HG03520 (cell line): ENCODE measurements at regions not wholly inside any gene's neighbourhood (a gene's known extent, or its start where the extent isn't known, plus 50 kb on each side); places are given as distances from the start of the nearest gene placed in this dataset.

Source experiments
- ATAC-seq: cut with Tn5 transposase; IDR thresholded peaks from one replicate; pipeline ENCODE4 v1.9.1; 2021; ENCODE audit warnings: mild to moderate bottlenecking, moderate library complexity; ENCODE audit not compliant: unreplicated experiment

- ATAC-seq = no peak
Observed at GRCh38 chr3:88535563-88535962, 385.8 kb downstream of the C3orf38 start.

DNA sequence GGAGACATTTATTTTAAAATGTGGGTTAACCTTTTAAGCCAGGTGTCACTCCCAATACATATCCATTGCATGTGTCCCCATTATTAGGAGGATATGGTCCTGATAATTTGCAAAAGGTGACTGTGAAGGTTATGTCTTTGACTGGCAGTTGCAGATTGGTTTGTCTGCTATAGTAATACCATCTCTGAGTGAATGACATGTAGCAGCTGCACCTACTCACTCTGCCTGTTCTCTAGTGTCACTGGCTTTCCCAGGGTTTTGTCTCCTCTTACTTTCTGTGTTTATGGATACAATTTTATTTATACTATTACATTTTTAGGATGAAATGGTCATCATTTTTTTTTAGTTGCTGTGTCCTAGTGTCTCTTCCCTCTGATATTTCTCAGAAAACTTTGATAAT lies 393.2 kb downstream of the C3orf38 start:
- no peak for ATAC-seq

DNA sequence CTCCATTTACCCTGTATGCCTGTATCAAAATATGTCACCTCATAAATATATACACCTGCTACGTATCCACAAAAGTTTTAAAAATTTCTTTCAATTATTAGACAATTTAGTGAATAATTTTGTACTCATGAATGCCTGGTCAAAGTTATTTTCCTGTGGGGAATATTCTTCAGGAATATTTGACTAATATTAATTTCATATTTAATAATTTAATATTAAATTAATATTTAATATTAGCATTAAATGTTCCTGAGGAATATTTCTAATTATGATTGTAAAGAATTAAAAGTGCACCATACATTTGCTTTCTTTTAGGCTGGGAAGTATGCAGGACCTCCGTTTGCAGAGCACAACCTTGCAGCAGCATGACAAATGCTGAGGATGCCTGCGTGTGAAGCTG lies 422.7 kb downstream of the C3orf38 start:
- no peak for ATAC-seq

- ATAC-seq = no peak
Observed at GRCh38 chr3:88573472-88573871, 423.7 kb downstream of the C3orf38 start.

GRCh38 chr3:88574146-88574545 lies 424.4 kb downstream of the C3orf38 start:
- no peak for ATAC-seq

- no peak for ATAC-seq
Observed at GRCh38 chr3:88584451-88584850, 434.7 kb downstream of the C3orf38 start.

DNA sequence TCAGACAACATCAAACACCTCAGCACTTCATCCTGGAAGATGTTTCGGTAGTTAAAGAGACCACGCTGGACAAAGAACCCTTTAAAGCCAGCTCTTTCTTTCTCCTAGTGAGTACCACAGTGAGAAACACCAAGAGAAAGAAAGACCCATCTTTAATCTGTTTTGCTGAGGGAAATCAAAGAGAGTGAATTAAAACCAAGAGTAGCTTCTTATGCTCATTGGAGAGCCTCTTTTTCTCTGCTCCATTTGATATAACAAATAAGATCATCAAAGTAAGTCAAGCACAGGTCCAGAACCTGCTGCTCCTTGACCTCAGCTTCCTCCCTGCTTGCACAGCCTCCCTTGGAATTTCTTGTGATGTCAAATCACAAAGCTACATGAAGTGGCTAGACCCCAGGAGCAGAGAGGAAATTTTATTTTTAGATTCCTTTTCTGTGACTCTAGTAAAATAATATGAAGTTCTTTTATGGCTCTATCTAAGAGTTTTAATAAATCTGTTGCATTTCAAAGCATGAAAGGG lies 436.4 kb downstream of the C3orf38 start:
- no peak for ATAC-seq

GRCh38 chr3:88589138-88589537 lies 439.4 kb downstream of the C3orf38 start:
- no peak for ATAC-seq

DNA sequence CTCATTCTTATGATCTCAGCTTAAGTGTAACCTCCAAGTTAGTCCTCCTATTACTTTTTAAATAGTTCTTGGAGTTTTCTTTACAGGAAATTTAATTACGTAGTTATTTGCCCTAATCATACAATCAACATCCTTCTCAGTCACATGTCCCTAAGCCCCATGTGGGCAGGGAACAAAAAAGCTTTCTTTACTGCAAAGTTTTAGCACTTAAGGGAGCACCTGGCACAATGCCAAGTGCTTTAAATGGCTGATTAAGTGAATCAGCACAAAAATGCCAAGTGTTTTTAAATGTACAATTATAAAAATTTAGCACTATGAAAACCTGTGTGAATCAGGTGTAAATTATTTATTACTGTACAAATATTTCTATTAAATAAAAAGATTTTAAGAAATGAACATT lies 445.3 kb downstream of the C3orf38 start:
- no peak for ATAC-seq

GRCh38 chr3:88596451-88596850 lies 446.7 kb downstream of the C3orf38 start:
- ATAC-seq = no peak

- no peak for ATAC-seq
Observed at GRCh38 chr3:88610820-88611219, 461.1 kb downstream of the C3orf38 start.

DNA sequence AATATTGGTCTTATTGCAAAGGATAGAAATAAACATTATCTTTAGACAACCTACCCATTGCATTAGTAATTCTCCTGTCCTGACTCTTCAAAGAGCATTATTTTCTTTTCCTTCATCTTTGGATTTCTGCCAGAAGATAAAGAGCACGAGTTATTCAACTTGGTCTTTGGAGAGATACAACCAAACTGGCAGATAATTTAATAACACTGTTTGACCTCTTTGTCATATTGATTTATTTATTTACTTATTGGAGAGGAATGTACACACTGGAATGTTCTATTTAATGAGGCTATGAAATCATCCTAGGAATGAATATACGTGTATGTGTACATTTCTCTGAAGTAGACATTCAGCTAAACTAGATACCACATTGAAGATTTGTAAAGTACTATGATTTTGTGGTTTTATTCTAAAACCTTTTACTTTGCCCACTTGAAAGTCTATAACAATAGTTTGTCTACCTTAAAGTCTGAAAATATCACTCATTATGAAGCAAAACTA lies 462.1 kb downstream of the C3orf38 start:
- ATAC-seq = no peak

GRCh38 chr3:88616413-88616812 lies 466.7 kb downstream of the C3orf38 start:
- ATAC-seq = no peak

GRCh38 chr3:88617283-88617682 lies 467.5 kb downstream of the C3orf38 start:
- no peak for ATAC-seq

GRCh38 chr3:88618021-88618645 lies 468.4 kb downstream of the C3orf38 start:
- no peak for ATAC-seq

DNA sequence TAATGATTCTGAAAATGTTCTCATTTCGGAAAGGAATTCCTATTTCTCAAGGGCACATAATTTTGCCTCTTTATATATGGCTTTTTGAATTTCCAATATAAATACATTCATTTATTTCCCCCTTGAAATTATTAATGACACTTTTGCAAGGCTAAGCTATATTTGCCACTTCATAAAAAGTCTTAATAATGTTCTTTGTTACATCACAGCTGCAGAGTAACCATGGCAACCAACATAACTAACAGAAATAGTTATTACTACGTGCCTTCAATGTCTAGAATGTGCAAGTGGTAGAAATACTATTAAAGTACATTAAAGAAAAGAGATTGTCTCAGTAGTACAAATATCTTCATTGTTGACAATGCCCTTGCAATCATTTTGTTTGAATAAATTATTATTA lies 471.8 kb downstream of the C3orf38 start:
- no peak for ATAC-seq

- ATAC-seq = no peak
Observed at GRCh38 chr3:88623709-88624108, 473.9 kb downstream of the C3orf38 start.

DNA sequence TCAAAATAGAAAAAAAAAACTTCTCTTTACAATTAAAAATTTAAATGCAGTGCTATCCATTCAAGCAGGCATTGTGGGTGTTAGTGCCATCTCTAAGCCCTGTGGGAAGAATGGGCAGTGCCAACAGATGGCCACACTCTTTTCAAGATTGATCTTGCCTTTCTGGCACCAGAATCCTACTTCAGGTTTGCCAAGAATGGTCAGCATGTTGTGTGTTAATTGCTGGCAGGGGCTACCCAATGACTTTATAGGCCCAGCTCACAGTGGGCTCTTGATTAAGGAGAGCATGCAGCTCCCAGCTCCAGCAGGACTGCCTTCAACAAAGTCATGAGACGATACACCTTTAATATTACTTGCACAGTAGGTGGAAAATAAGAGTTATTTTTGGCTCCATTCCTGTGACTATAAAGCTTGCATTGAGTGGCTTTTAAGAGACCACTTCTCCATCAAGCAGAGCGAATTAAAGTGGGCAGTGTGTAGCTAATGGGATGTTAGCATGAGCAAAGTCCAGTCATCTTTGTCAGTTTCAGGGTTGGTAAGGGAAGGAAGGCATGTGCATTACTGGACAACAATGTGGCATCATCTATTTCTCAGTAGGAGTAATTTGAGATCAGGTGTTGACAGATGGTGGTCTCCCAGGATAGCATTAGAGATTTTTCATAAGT lies 476.8 kb downstream of the C3orf38 start:
- no peak for ATAC-seq

GRCh38 chr3:88628901-88629300 lies 478.5 kb upstream of the EPHA3 start:
- no peak for ATAC-seq

DNA sequence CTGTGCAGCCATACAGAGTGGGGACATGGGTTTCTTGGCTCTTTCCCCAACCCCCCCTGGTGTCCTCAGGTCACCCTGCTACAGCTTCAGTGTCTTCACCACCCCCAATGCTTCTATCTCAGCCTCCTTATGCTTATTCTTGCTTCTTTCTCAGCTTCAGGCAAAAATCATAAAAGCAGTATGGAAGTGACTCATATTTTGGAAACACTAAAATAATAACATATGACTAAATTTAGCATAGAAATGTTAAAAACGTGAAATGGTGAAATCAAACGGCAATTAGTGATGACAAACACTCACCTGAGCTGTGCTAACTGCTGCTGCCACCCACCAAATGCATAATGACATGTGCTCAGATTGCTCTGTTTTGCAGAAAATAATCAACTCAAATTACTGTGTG lies 475.2 kb upstream of the EPHA3 start:
- no peak for ATAC-seq

GRCh38 chr3:88640581-88640980 lies 466.8 kb upstream of the EPHA3 start:
- ATAC-seq = no peak

- no peak for ATAC-seq
Observed at GRCh38 chr3:88641033-88641604, 466.3 kb upstream of the EPHA3 start.
